ENCODE measurements at regions not wholly inside any gene's neighbourhood (a gene's known extent, or its start where the extent isn't known, plus 50 kb on each side); places are given as distances from the start of the nearest gene placed in this dataset.

DNA sequence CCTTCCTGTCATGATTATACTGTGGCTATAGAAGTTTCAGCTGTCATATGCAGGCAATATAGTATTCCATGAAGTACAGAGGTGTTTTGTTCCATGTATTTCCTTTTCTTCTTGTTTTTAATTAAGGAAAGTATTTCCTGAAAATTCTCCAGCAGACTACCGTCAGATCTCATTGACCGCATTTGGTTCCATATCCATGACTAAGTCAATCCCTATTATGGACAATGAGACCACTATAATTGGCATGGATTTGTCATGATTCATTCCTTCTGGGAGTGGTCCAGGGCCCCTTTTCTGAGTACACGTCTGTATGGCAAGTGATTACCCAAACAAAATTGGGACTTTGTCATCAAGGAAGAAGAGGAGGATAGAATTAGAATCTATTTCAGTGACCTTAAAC is 283.2 kb upstream of the CLINT1 start:
- no peak for DNase-seq

DNA sequence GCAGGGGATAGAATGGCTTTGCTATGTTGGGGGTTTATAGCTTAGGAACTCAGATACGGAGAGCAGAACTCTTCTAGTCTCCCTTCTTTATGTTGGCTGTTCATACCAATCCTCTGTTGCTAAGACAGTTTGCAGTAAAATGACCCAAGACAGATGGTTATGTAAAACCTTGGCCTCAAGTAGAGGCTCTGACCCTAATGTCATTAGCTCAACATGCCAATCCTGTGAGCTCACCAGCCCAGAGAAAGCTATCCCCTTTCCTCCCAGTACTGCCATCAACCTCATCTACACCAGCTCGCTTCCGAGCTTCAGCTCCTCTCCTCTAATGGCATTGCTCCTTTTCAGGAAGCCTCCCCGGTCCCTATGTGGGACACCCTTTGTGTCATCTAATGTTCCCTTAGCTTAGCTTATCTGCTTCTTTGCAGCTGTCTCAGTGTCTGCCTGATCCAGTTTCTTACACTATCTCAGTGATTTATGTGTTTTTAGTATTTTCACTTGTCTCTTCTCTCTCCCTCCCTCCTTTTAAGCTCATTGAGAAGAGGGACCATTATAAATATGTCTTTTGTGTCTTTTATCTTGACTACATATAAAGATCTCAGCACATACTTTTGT is 281.3 kb upstream of the CLINT1 start:
- DNase-seq: no peak

DNA sequence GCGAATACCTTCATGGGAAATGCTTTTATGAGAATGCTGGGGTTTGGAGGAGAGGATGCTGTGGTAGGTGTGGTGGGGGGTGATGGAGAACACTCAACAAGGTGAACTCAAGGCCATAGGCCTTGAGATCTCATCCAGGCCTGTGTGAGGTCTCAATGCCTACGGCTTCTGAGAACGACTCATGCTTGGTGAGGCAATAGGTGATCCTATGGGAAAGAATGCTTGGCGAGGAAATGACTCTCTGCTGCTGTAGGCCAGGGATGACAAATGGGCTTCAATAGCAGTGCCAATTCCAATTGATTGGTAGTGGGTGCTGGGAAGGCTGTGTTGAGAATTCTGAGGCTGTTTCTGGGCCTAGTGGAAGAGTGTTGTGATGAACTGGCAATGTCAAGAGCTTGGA is 280.2 kb upstream of the CLINT1 start:
- no peak for DNase-seq

DNA sequence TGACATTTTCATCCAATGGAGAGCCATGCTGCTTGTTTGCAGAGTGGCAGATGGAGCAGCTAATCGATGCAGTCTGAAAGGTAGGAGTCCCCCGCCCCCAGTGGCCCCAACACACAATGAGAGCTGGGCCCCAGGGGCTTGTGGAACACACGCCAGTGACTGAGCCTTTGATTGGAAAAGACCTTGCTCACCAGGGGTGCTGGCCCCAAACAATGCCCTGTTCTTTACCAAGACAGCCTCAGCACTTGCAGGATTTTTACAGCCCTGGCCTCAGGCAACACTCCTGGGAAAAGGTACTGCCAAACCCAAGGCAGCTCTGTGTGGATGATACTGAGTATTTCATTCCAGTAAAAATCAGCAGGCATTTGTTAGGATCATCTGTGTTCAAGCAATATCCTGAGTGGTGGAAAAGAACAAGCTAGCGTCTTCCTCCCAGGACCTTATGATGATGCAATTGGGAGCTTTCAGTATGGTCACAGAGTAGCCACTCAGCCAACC is 276.8 kb upstream of the CLINT1 start:
- no peak for DNase-seq

DNA sequence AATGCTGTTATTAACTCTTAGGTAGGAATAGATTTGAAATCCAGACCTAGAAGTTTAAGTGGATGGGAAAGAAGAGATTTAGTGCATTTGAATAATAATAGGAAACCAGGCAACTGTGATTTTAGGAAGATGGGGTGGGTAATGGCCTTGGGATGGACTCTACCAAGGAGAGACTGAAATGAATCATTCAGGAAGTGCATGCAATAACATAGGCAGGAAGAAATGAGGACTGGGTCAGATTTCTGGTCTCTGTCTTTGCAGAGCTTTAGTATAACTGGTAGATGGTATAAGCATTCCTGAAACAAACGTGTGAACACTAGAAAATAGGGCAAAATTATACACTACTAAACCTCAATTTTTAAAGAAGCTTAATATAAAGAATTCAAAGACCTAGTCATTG is 274.4 kb upstream of the CLINT1 start:
- DNase-seq: no peak

DNA sequence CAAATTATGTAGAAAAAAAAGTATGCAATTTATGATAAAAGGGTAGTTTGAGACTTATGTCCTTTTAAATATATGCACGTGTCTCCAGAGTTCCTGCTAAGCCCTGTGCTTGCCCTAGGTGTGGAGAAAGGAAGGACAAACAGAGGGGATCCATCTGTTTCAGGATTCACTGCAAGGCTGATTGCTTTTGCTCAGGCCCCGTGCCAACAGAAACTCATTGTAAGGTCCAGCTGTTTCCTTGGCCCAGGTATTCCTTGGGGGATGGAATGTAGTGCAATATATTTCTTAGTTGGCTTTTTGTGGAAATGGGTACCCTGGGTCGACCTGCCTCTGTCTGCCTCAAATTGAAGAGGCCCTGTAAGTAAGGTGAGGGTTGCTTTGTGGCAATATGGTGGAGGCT is 268.6 kb upstream of the CLINT1 start:
- no peak for DNase-seq

DNA sequence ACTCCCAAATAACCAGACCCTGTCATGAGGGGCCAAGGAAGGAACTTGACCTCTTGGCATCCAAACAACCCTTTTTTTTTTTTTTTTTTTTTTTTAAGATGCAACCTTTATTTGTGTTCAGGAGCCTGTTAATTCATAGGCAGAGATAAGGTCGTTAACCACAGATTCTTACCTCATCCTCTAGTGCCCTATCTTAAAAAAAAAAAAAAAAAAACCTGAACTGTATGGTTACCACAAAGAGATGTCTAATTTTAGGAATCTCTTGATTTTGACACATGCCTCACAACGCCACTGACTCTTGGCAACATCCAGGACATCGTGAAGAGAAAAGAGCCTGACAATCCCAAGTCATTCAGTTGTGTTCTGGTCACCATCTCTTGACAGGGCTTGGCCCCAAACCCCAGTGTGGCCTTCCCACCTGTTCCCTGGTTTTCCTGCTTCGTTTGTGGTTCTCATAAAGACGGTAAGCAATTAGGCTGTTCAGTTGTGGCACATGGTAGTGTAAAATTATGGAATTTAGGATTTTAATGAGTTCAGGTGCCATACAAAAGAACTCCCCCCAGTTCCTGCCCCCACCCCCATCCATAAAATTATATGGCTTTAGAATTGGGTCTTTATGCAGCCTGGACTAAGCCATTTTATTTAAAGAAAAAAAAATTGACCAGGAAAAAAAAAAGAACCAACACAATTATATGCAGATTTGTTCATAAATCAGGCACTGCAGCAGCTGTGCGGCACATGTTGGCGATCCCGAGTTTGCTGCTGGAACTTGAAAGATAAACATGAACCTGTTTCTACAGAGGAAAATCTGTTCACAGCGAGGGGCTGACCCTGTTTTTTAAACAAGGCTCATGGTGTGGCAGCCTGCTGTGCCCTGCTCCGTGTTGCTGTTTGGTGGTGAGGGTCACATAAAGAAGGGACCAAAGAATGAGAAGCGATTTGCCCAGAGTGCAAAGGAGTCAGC is 267.8 kb upstream of the CLINT1 start:
- DNase-seq: no peak

DNA sequence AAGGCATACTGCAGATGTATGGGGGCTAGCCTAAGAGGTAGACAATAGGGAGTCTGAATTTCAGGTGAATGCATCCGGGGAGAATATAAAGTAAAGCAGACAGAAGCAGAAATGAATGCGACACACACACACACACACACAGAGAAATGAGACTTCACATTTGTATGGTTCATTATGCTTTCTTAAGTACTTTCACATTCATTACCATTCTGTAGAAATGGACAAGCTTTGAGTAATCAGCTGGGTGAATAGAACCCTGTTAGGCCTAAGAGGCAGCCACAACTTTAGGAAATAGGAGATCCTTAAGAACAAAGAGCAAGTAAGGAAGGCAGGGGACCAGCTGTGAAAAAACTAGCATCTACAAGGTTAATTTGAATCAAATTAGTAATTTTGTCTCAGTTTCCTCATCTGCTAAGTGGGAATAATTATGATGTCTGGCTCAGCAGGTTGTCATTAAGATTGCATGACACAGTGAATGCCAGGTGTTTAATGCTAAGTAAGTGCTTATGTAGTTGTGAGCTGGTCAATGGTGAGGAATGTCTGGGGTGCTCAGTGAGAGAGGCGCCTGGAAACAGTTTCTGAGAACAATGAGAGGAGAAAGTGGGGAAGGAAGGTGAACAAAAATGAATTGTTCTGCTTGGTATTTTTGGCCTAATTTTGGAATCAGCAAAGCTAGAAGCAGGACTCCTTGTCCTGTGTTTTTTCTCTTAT is 265.8 kb upstream of the CLINT1 start:
- DNase-seq: no peak

GRCh38 chr5:158123595-158123994 is 264.6 kb upstream of the CLINT1 start:
- DNase-seq: no peak

DNA sequence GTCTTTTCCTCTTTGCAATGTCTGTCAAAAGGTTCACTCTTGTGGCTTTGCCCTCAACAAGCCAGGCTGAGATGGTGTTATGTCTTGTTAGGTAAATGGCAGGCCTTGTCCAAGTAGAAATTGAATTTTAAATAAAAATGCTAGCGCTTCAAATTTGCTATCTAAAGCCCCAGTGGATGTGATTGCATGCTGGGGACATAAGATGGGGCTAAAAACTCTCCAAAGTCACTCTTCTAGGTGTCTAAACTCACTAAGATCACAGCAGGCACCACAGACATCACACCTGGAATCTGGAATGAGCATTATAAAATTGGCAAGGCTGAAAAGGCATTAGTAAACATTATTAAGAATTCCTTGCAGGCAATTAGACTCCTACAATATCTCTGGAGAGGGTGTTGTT is 262.7 kb upstream of the CLINT1 start:
- DNase-seq: no peak

DNA sequence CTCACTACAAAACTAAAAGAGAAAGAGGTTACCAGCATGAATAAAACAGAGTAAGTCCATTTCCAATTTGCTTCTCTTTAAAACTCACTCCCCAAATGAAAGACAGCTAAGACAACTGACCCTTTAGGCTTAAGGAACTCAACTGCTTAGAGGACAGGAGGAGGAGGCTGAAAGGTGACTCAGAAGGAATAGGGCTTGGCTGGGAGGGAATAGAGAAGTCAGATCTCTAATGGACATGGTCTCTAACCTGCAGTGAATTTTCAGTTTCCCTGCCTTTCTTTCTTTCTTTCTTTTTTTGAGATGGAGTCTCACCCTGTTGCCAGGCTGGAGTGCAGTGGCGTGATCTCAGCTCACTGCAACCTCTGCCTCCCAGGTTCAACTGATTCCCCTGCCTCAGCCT is 261.8 kb upstream of the CLINT1 start:
- DNase-seq: no peak

GRCh38 chr5:158119961-158120723 is 261.2 kb upstream of the CLINT1 start:
- no peak for DNase-seq

- no peak for DNase-seq
These were observed 258.7 kb upstream of the CLINT1 start for GRCh38 chr5:158117467-158118160.

DNA sequence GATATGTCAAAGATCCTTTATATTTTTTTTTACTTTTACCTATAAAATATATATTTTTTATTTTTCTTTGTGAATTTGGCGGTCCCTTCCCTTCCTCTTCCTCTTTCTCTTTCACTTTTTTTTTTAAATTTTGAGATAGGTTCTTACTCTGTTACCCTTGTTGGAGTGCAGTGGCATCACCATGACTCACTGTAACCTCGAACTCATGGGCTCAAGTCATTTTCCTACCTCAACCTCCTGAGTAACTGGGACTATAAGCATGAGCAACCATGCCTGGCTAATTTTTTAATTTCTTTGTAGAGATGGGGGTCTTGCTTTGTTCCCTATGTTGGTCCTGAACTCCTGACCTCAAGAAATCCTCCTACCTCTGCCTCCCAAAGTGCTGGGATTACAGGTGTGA is 258.0 kb upstream of the CLINT1 start:
- DNase-seq: no peak

DNA sequence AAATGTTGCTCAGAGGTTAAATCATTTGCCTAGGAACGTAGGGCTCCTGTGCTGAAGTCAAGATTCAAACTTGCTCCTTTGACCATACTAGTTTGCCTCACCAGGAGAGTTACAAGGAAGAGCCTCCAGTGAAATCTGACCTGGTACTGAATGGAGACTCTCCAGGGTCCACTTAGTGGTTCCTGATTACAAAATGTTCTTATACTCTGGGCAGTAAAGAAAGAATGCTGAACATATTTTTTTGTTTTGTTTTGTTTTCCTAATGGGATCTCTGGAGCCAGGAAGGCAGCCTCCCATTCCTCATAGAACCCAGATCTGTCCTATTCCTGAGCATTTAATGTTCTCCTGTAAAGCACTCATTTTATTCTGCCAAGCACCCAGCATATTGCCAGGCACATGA is 256.5 kb upstream of the CLINT1 start:
- no peak for DNase-seq

DNA sequence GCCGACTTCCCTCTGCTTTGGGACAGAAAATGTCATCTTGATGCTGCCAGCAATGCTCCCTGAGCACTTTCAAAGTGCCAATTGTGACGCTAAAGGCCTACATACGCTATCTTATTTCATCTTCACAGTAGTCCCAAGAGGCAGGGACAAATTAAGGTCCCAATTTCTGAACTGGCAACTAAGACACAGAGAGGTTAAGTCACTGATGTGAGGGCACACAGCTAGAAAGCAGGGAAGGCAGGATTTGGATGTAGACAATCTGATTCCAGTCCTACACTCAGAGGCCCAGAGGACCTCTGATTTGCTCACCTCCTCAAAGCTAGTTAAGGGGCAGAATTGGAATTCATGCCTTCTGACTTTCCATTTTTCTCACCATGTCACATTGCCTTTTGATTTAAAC is 249.2 kb upstream of the CLINT1 start:
- no peak for DNase-seq

GRCh38 chr5:158100373-158100888 is 241.5 kb upstream of the CLINT1 start:
- DNase-seq: no peak

DNA sequence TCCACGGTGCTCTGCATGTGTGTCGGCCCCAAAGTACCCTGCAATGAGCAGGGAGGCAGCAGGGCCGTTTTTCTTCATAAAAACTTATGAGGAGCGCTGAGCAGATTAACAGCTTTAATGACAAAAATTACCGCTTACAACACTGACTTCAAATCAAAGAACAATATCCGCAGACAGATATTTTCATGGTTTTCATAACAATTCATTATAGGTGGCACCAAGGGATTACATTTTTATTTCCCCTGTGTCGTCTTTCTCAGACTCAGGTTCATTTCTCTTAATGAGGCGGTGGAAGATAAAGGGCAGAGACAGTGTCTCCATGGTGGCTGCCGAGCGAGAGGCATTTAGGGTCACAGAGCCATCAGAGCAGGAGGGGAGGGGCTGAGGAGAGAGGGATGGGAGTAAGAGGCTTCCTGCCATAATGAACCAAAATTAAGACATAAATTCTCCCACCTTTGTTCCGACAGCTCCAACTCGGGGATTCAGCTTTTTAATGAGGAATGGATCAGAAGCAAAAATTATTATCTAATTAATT is 240.7 kb upstream of the CLINT1 start:
- DNase-seq: no peak

- no peak for DNase-seq
These were observed 237.9 kb upstream of the CLINT1 start for GRCh38 chr5:158096835-158097234.

- DNase-seq: no peak
These were observed 227.9 kb upstream of the CLINT1 start for GRCh38 chr5:158086856-158087255.

- no peak for DNase-seq
These were observed 225.3 kb upstream of the CLINT1 start for GRCh38 chr5:158084292-158084691.
